Keratinocyte (primary cell): ENCODE measurements at regions not wholly inside any gene's neighbourhood (a gene's known extent, or its start where the extent isn't known, plus 50 kb on each side); places are given as distances from the start of the nearest gene placed in this dataset.

Source experiments
- EZH2 ChIP-seq: IDR thresholded peaks from one replicate; pipeline ENCODE4 v1.6.1; 2012; ENCODE audit warnings: inconsistent platforms, mild to moderate bottlenecking, low read length, moderate library complexity
- TF ChIP-seq, protein P1 (sequence below), 3 experiments: IDR thresholded peaks in 1 of 3; conservative IDR thresholded peaks in 1 of 3; optimal IDR thresholded peaks in 1 of 3; 2 replicates in 2 of 3; 3 replicates in 1 of 3; pipeline versions ENCODE3 to v1.5.1; 2011; ENCODE audit warnings: low read length in 3 of 3, mild to moderate bottlenecking in 3 of 3, moderate library complexity in 2 of 3, control low read depth in 1 of 3, inconsistent platforms in 1 of 3; ENCODE audit not compliant: insufficient read depth in 2 of 3; ENCODE audit errors: extremely low read depth in 1 of 3

DNA sequence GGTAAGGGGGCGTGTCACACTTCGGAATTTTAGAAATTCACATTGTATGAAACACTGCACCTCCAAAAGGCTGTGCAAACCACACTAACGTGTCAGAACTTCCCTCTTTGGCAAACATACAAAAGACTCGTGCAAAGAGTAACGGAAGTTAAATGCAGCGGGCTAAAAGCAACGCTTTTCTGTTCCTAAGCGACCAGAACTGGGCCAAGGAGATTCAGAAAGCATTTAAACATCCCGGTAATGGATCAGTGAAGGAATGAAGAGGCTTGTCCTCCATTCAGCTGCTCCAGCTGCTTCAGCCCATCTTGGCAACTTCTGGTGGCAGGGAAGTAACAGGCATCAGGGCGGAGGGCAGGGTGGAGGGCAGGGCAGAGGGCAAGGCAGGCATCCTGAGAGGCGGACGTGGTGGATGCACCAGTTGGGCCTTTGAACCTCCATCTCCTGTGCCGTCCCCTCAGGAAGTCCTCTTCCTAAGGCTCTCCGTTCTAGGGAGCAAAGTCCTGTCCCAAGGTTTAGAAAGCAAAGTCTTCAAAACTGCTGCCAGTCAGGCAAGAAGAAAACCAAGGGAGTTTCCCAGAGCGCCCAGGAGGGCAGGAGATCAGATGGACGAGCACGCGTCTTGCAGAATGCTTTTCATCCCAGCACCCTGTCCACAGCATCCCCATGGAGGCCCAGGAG lies 230.7 kb downstream of the ZNF516 start:
- TF ChIP-seq, protein P1, sequence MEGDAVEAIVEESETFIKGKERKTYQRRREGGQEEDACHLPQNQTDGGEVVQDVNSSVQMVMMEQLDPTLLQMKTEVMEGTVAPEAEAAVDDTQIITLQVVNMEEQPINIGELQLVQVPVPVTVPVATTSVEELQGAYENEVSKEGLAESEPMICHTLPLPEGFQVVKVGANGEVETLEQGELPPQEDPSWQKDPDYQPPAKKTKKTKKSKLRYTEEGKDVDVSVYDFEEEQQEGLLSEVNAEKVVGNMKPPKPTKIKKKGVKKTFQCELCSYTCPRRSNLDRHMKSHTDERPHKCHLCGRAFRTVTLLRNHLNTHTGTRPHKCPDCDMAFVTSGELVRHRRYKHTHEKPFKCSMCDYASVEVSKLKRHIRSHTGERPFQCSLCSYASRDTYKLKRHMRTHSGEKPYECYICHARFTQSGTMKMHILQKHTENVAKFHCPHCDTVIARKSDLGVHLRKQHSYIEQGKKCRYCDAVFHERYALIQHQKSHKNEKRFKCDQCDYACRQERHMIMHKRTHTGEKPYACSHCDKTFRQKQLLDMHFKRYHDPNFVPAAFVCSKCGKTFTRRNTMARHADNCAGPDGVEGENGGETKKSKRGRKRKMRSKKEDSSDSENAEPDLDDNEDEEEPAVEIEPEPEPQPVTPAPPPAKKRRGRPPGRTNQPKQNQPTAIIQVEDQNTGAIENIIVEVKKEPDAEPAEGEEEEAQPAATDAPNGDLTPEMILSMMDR (optimal IDR thresholded peaks at IDR 0.05 in 1 of 3, IDR thresholded peaks at IDR 0.05 in 1 of 3, conservative IDR thresholded peaks at IDR 0.05 in 1 of 3; ENCODE audit: extremely low read depth in 1 of 3, insufficient read depth in 2 of 3, low read length in 3 of 3): no peak
- TF ChIP-seq EZH2: no peak
